Colonic mucosa (tissue), 4 donors: ENCODE measurements at regions not wholly inside any gene's neighbourhood (a gene's known extent, or its start where the extent isn't known, plus 50 kb on each side); places are given as distances from the start of the nearest gene placed in this dataset.

ENCODE experiments used
- DNase-seq: peaks from one replicate; pipeline ENCODE4 v3.0.0-alpha.2; 2020
- H3K27ac ChIP-seq: fragments of 200-600 bp; one replicate; pipeline ENCODE4 v1.8.0; 2021
- H3K27me3 ChIP-seq: fragments of 200-600 bp; one replicate; pipeline ENCODE4 v1.8.0; 2021
- H3K36me3 ChIP-seq: fragments of 200-600 bp; one replicate; pipeline ENCODE4 v1.8.0; 2021
- H3K4me1 ChIP-seq: fragments of 200-600 bp; one replicate; pipeline ENCODE4 v1.8.0; 2021; ENCODE audit warnings: mild to moderate bottlenecking
- H3K4me3 ChIP-seq: fragments of 200-600 bp; one replicate; pipeline ENCODE4 v1.8.0; 2021
- H3K9ac ChIP-seq, 2 donors: one replicate each; pipeline ENCODE4 v1.7.0; 2013; ENCODE audit warnings: control low read depth in 2 of 2, low read depth in 2 of 2, low read length in 2 of 2
- H3K9me3 ChIP-seq: fragments of 200-600 bp; one replicate; pipeline ENCODE4 v1.8.0; 2021
- CTCF ChIP-seq: fragments of 200-600 bp; IDR thresholded peaks from one replicate; pipeline ENCODE4 v1.8.0; 2022; ENCODE audit warnings: antibody characterized with exemption, mild to moderate bottlenecking
- intact Hi-C: fragments of 100-400 bp; cut with DNase I; formaldehyde crosslinking; loops from one replicate; pipeline ENCODE4 v1.14.1; 2022
- donor health status: healthy.
- donor health status: DM: no; HTN: no; CAD: no.
- donor health status: DM: no; HTN: no; CAD: no.

DNA sequence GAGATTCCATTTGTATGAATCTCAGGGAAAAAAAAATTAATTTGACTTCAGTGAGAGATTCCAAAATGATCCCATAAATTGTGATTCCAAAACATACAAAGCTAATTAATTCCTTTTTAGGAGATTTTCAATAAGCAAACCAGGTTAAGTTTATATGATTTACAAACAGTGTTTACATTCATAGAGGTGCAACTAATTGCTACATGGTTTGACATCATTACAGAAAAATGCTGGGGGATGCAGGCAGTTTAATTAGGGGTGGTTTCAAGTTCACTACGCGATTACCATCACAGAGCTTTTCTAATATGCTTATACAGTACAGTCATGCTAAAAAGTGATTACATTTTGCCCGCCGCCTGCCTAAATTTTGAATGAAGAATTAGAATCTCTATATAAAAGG, 143.2 kb upstream of the MGMT start:
- Histone ChIP-seq H3K9me3 (no peaks in the 10 kb centered on the region), H3K9ac (no peak overlapping the region), H3K27ac (no peak overlapping the region), H3K27me3 (no peaks in the 10 kb centered on the region), H3K36me3 (no peaks in the 10 kb centered on the region), H3K4me3 (no peak overlapping the region), H3K4me1 (no peaks in the 10 kb centered on the region)
- no peak for TF ChIP-seq CTCF
- intact Hi-C loops, result no loop called here
- no peak for DNase-seq

DNA sequence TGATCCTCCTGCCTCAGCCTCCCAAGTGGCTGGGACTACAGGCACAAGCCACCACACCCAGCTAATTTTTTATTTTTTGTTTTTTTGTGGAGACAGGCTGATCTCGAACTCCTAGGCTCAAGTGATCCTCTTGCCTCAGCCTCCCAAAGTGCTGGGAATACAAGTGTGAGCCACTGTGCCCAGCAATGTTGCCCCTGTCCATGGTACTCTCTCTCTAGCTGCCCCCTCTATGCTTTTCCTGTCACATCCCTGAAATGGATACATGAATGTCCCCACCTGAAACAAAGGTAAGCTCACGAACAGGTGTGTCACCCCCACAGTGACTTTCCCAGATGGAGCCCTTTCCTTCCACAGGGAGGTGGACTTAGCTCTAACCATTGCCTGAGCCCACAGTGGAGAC, 141.1 kb upstream of the MGMT start:
- Histone ChIP-seq H3K9me3 (no peaks in the 10 kb centered on the region), H3K27ac (no peak overlapping the region), H3K9ac (no peak overlapping the region), H3K27me3 (no peaks in the 10 kb centered on the region), H3K4me1 (no peaks in the 10 kb centered on the region), H3K36me3 (no peaks in the 10 kb centered on the region), H3K4me3 (no peak overlapping the region)
- no peak for TF ChIP-seq CTCF
- no peak for DNase-seq
- intact Hi-C loops, result no loop called here

- no peaks in the 10 kb centered on the region for H3K36me3 ChIP-seq
- H3K27ac ChIP-seq, result no peak overlapping the region
- intact Hi-C loops, result no loop called here
- H3K27me3 ChIP-seq, result no peaks in the 10 kb centered on the region
- DNase-seq, result no peak
- no peak for TF ChIP-seq CTCF
- H3K4me3 ChIP-seq, result no peak overlapping the region
- H3K4me1 ChIP-seq, result no peaks in the 10 kb centered on the region
- no peak overlapping the region for H3K9ac ChIP-seq
- no peaks in the 10 kb centered on the region for H3K9me3 ChIP-seq
Measured at GRCh38 chr10:129328546-129328945, 138.5 kb upstream of the MGMT start.

GRCh38 chr10:129329385-129330055, 137.5 kb upstream of the MGMT start:
- Histone ChIP-seq H3K9me3 (no peaks in the 10 kb centered on the region), H3K27ac (no peak overlapping the region), H3K4me1 (no peaks in the 10 kb centered on the region), H3K4me3 (no peak overlapping the region), H3K36me3 (no peaks in the 10 kb centered on the region), H3K9ac (no peak overlapping the region), H3K27me3 (no peaks in the 10 kb centered on the region)
- DNase-seq, result no peak
- no peak for TF ChIP-seq CTCF
- intact Hi-C loops, result no loop called here

- Histone ChIP-seq H3K9ac (no peak overlapping the region), H3K36me3 (no peaks in the 10 kb centered on the region), H3K4me3 (no peak overlapping the region), H3K27ac (no peak overlapping the region), H3K4me1 (no peaks in the 10 kb centered on the region), H3K9me3 (no peaks in the 10 kb centered on the region), H3K27me3 (no peaks in the 10 kb centered on the region)
- no peak for DNase-seq
- no peak for TF ChIP-seq CTCF
- intact Hi-C loops, result no loop called here
Measured at GRCh38 chr10:129330211-129330610, 136.8 kb upstream of the MGMT start.
